Stimulated activated CD4-positive, alpha-beta T cell treated with anti-CD3 and anti-CD28 coated beads, Interleukin-2, amount 100 ng/mL, for 48 hours (primary cell): ENCODE measurements at regions not wholly inside any gene's neighbourhood (a gene's known extent, or its start where the extent isn't known, plus 50 kb on each side); places are given as distances from the start of the nearest gene placed in this dataset.

Experiments used
- DNase-seq, 2 donors: peaks; one replicate each; pipeline ENCODE4 v3.0.0-alpha.2; 2020

GRCh38 chr15:29913528-29914135 is 91.4 kb upstream of the TJP1 start:
- no peak for DNase-seq

DNA sequence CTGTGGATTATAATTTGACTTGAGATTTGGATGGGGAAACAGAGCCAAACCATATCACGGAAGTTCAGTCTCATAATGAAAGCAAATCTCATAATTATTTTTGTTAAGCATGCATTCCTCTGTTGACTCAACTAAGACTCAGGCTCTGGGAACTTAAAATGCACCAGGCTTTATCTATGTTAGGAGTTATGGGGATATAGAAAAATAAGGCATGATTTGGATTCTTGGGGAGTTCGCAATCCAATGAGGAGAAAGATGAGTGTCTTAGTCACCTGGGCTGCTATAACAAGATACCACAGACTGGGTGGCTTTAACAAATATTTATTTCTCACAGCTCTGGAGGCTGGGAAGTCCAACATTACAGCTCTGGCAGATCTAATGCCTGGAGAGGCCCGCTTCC is 89.4 kb upstream of the TJP1 start:
- no peak for DNase-seq

GRCh38 chr15:29910068-29910467 is 87.8 kb upstream of the TJP1 start:
- no peak for DNase-seq

DNA sequence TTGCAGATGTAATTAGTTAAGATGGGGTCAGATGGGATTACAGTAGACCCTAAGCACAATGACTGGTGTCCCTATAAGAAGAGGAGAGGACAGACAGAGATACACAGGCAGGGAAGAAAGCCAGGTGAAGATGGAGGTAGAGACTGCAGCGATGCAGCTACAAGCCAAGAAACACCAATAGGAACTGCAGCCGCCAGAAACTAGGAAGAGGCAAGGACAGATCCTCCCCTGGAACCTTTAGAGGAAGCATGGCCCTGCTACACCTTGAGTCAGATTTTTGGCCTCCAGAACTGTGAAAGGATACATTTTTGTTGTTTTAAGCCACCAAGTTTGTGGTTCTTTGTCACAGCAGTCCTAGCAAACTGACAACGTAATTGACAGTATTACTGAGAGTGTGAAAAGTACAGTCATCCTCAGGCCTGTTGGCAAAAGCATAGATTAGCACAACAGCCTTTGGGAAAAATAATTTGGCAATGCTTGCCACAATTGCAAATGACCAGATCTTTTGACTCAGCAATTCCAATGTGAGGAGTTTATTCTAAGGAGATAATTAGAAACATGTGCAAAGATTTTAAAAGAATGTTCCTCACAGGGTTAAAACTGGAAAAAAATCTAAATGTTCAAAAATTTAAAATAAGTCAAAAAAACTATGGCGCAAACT is 82.6 kb upstream of the TJP1 start:
- no peak for DNase-seq

DNA sequence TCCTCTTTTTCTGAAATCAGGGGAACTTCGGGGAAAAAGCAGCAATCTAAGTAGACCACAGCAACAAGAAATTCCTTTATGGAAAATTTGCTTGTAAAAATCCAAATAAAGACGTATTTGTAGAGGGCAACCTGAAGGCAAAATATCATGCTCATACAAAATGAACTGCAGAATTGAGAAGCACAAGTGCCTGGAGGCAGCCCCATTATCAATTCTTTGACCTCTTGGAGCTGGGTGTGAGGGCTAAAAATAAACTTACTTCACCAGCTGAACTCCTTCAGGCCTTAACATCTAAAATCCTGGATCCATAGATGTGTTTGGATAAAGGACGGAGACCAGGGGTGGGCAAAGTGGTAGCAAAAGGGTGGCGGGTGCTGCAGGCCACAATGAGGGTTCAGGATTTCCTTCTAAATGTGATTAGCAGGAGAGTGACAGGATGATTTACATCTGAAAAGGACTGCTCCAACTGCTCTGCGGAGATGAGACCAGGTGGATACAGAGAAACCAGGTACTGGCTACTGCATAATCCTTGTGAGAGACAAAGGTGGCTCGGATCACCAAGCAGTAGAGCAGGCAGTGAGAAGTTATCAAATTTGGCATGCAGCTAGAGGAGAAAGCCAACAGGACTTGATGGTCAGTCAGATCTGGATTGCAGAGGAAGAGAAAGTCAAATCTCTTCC is 81.7 kb upstream of the TJP1 start:
- no peak for DNase-seq

DNA sequence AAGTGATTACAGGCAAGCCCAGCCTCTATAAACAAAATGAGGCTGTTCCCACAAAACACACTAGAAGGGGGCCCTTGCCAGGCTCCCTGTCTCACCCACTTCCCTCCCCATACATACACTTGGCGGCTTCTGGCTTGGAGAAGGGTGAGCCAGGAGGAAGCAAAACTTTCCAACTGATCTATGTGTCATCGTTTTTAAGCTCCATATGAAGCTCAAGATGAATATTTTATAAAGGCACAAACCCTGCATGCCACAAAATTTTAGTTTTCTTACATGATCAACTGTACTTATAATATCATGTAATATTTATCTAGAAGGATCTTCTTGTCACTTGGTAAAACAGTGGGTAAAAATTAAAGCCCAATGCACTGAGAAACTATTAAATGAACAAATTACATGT is 80.8 kb upstream of the TJP1 start:
- no peak for DNase-seq

GRCh38 chr15:29900237-29901189 is 78.2 kb upstream of the TJP1 start:
- no peak for DNase-seq

GRCh38 chr15:29896062-29896461 is 73.8 kb upstream of the TJP1 start:
- DNase-seq, result no peak

DNA sequence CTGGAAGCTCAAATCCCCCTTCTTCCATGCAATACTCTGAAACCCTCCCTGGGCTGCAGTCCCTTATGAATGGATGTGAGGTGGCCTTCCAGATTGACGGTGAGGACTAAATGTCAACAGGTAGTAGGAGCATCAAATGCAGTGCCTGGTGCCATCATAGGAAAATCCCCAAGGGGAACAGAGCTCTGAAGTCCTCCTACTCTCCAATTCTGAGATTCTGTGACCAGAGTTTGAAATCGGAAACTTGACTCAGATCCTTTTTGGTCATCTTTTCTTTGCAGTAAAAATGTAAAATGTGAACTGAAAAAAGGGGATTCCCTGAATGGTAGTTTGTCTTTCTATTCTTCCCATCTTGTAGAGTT is 68.8 kb upstream of the TJP1 start:
- DNase-seq, result no peak

GRCh38 chr15:29890336-29891095 is 68.2 kb upstream of the TJP1 start:
- no peak for DNase-seq

GRCh38 chr15:29889542-29890329 is 67.5 kb upstream of the TJP1 start:
- DNase-seq, result no peak

DNA sequence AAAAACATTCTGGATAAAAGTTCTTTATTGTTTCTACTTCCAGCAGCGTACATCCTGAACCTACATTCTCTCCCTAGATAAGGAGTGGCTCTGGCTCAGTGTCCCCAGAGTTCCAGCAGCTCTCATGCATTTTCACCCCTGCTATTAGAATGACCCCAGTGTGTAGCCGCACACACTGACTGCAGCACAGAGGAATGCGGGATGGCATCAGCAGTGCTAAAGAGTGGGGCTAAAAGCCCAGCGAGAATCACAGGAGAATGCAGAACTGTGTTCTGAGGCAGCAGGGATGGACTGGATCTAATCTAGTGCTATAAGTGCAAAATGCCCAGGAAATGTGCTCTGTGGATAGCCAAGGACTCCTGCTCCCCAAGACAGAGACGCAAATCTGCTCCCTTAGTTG is 66.4 kb upstream of the TJP1 start:
- no peak for DNase-seq

GRCh38 chr15:29887721-29888120 is 65.5 kb upstream of the TJP1 start:
- DNase-seq, result no peak

GRCh38 chr15:29885183-29885582 is 62.9 kb upstream of the TJP1 start:
- DNase-seq, result no peak

DNA sequence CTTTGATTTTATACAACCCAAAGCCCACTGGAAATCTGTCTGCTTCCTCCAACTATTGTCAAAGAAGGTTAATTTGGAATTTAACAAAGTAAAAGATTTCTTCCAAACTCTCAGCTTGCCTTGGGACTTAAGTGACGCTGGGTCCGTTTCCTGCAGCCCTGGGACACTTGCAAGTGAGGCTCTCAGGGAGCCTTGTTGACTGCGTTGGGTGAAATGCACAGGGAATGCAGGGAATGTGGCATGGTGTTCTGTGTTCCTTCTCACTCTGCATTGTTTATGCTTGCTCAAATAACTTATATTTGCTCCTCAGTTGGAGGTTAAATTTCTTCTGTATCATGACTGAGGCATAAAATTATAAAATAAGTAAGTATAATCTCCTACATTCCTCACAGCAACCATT is 60.9 kb upstream of the TJP1 start:
- no peak for DNase-seq

DNA sequence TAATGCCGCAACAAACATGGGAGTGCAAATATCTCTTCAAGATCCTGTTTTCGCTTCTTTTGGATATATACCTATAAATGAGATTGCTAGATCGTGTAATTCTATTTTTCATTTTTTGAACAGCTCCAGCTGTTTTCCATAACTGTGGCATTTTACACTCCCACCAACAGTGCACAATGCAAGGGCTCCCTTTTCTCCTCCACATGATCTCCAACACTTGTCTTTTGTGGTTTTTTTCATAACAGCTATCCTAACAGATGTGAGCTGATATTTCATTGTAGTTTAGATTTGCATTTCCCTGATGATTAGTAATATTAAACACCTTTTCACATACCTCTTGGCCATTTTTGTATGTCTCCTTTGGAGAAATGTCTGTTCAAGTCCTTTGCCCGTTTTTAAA is 58.6 kb upstream of the TJP1 start:
- no peak for DNase-seq

- no peak for DNase-seq
Observed at GRCh38 chr15:29880341-29880740, 58.1 kb upstream of the TJP1 start.

DNA sequence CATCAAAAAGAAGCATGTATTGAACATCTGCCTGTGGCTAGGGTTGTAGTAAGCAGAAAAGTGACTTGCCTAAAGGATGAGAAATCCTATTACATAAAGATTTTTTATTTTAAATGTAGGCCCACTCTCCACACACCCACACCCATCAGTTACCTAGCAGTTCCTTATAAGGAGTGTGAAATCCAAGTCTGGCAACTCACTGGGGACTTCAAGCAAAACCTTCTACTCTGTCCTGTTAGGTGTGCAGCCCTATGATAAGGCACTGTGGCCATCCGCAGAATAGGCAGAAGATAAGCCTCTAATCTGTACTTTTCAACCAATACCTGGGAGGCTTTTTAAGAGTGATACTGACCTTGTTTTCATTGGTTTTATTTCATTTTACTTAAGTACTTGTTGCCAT is 52.7 kb upstream of the TJP1 start:
- DNase-seq, result no peak

- no peak for DNase-seq
Observed at GRCh38 chr15:29873947-29874411, 51.7 kb upstream of the TJP1 start.

DNA sequence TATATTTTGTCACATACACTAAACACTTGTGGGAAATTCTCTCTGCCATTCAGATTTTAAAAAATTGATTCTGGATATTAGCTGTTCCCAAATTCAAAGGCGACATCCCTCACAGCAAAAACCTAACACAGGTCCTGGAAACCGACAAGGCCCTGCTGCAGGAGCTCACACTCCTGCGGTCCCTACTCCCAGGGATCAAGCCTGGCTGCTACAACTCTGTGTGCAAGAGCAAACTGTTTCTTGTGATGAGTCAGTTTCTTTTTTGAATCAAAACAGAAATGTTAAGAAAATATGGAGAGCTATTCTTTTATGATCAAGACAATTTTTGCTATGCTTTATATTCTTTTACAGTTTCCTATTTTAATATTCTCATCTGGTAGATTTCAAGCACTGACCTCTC is 51.0 kb upstream of the TJP1 start:
- DNase-seq, result no peak

DNA sequence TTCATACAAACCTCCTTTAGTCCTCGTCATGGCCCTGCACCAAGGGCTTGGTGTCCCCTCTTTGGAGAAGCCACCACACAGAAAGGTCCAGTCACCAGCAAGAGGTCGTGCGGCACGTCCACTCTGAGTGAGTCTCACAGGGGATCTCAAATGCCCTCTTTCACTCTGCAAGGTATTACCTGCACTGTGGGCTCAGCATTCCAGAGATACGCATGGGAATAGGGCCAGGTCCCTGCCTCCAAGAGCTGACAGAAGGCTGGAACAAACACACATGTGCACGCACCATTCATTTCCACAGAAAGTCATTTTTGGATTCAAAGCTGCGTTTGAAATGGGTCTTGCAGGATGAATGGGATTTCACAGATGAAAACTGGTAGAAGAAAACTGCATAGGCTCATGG is 50.4 kb upstream of the TJP1 start:
- no peak for DNase-seq
